ENCODE measurements at regions not wholly inside any gene's neighbourhood (a gene's known extent, or its start where the extent isn't known, plus 50 kb on each side); places are given as distances from the start of the nearest gene placed in this dataset.

DNA sequence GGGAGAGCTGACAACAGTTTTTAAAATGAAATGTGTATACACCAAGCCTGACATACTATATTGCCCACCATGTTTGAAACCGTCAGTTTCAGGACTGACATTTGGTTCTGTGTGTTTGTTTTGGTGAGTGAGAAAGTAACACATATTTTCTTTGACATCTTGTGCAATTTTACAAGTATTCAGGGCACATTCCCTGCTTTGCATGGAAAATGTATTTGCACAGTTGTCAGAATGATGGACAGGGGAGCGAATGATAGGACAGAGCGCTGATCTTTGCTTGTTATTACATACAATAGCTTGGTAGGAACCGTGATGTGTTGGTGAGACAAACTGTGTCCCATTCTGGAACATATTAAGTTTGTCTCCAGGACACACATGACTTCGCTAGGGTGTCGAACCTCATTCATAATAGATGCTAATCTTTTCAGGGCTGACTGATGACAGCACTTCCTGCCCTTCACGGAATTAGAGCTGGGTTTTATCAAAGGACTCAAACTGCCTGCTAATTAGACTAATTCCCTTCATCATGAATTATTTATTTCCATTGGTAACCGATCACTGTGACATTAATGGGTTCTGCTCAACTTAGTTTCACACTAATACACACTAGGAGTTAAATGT is 158.5 kb downstream of the CDCA7 start:
- BruUV-seq (replicated peaks), result no TSS peak
- DNase-seq (ENCODE audit: unreplicated experiment), result no peak
- peaks cover 14% of the 10 kb centered on the region for H3K9me3 Mint-ChIP-seq (ENCODE audit: unreplicated experiment)
- intact Hi-C loops (cut with micrococcal nuclease), result no loop called here
- TF ChIP-seq, protein P1, sequence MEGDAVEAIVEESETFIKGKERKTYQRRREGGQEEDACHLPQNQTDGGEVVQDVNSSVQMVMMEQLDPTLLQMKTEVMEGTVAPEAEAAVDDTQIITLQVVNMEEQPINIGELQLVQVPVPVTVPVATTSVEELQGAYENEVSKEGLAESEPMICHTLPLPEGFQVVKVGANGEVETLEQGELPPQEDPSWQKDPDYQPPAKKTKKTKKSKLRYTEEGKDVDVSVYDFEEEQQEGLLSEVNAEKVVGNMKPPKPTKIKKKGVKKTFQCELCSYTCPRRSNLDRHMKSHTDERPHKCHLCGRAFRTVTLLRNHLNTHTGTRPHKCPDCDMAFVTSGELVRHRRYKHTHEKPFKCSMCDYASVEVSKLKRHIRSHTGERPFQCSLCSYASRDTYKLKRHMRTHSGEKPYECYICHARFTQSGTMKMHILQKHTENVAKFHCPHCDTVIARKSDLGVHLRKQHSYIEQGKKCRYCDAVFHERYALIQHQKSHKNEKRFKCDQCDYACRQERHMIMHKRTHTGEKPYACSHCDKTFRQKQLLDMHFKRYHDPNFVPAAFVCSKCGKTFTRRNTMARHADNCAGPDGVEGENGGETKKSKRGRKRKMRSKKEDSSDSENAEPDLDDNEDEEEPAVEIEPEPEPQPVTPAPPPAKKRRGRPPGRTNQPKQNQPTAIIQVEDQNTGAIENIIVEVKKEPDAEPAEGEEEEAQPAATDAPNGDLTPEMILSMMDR (IDR thresholded peaks at IDR 0.05; ENCODE audit: unreplicated experiment), result no peak
- no peaks in the 10 kb centered on the region for H3K36me3 Mint-ChIP-seq (ENCODE audit: insufficient read depth, unreplicated experiment)
- no peaks in the 10 kb centered on the region for H3K4me1 Mint-ChIP-seq (ENCODE audit: insufficient read depth, unreplicated experiment)
- POLR2A ChIA-PET, result interaction anchor here (0.7 to 1.1 kb wide), 2 partner anchors 24 to 203 kb away, joined by 3 read pairs; no protein-coding TSS in a partner anchor
- H3K27ac Mint-ChIP-seq (ENCODE audit: low read depth, unreplicated experiment), result no peak overlapping the region
- peaks cover 36% of the 10 kb centered on the region for H3K27me3 Mint-ChIP-seq (ENCODE audit: insufficient read depth, unreplicated experiment)
- no peak overlapping the region for H3K4me3 Mint-ChIP-seq (ENCODE audit: unreplicated experiment)
- CTCF ChIA-PET, result no interaction called here

DNA sequence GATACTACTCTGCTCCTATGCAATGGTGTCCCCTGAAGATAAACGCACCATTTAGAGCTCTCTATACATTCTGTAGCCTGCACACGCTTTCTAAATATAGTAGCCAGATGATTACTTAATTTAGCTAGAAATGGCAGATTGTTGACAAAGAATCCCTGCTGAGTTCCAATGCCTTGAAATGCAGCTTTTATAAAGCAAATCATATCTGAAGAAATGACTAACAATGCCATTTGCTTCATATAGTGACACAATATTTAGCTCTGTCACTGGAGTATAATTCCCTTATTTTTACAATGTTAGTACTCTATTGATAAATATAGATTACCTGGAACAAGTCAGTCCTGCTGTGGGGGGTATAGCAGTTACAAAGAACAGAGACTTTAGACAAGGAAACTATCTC is 166.2 kb downstream of the CDCA7 start:
- no peak overlapping the region for H3K4me3 Mint-ChIP-seq (ENCODE audit: unreplicated experiment)
- H3K4me1 Mint-ChIP-seq (ENCODE audit: insufficient read depth, unreplicated experiment), result no peaks in the 10 kb centered on the region
- intact Hi-C loops (cut with micrococcal nuclease), result no loop called here
- TF ChIP-seq, protein P1 (IDR thresholded peaks at IDR 0.05; ENCODE audit: unreplicated experiment), result no peak
- H3K36me3 Mint-ChIP-seq (ENCODE audit: insufficient read depth, unreplicated experiment), result no peaks in the 10 kb centered on the region
- POLR2A ChIA-PET, result interaction anchor here (0.8 kb wide), 1 partner anchor 12 kb away, joined by 4 read pairs; no protein-coding TSS in a partner anchor
- peaks cover 13% of the 10 kb centered on the region for H3K27me3 Mint-ChIP-seq (ENCODE audit: insufficient read depth, unreplicated experiment)
- BruUV-seq (replicated peaks), result no TSS peak
- CTCF ChIA-PET, result interaction anchor here (0.5 kb wide), 1 partner anchor 19 kb away, joined by 3 read pairs; no protein-coding TSS in a partner anchor
- H3K27ac Mint-ChIP-seq (ENCODE audit: low read depth, unreplicated experiment), result no peak overlapping the region
- DNase-seq (ENCODE audit: unreplicated experiment), result no peak
- H3K9me3 Mint-ChIP-seq (ENCODE audit: unreplicated experiment), result peaks cover 25% of the 10 kb centered on the region

DNA sequence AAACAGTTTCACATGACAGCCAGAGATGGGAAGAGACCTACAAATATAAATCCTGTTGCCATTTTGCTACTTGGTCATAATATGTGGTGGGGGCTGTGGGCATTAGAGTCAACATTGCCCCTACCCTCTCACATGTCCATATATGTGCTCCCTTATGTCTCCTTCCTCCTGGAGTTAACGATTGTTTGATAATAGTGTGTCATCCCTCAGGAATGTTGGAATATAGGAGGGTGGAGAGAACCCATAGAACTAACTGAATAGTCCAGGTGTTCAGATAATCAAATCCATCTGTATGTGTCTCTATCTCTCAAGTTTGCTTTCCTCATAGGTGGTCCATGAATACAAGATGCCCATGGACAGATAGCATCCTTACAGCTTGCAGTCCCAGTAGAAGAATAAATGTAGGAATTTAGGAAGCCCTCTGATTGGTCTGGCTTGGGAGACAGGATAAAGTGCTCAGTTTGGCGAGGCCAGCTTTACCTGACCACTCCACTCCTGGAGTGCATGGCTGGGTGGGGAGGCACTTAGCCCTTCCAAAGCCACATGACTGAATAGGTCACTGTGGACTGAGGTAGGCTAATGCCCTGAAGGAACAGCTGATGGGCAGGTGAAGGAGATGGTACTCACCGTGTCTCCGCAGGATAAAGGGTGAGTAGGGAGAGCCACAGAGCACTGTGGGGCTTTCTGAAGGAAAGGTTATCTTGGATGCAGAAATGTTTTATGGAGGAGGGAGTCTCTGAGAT is 166.9 kb downstream of the CDCA7 start:
- H3K4me3 Mint-ChIP-seq (ENCODE audit: unreplicated experiment), result no peak overlapping the region
- H3K9me3 Mint-ChIP-seq (ENCODE audit: unreplicated experiment), result peaks cover 32% of the 10 kb centered on the region
- POLR2A ChIA-PET, result interaction anchor here (0.8 kb wide), 1 partner anchor 13 kb away, joined by 4 read pairs; no protein-coding TSS in a partner anchor
- H3K4me1 Mint-ChIP-seq (ENCODE audit: insufficient read depth, unreplicated experiment), result no peaks in the 10 kb centered on the region
- CTCF ChIA-PET, result no interaction called here
- peak; percentile 11 for DNase-seq (ENCODE audit: unreplicated experiment)
- H3K27me3 Mint-ChIP-seq (ENCODE audit: insufficient read depth, unreplicated experiment), result peaks cover 12% of the 10 kb centered on the region
- intact Hi-C loops (cut with micrococcal nuclease), result no loop called here
- no peaks in the 10 kb centered on the region for H3K36me3 Mint-ChIP-seq (ENCODE audit: insufficient read depth, unreplicated experiment)
- TF ChIP-seq, protein P1 (IDR thresholded peaks at IDR 0.05; ENCODE audit: unreplicated experiment), result no peak
- no peak overlapping the region for H3K27ac Mint-ChIP-seq (ENCODE audit: low read depth, unreplicated experiment)
- no TSS peak for BruUV-seq (replicated peaks)

DNA sequence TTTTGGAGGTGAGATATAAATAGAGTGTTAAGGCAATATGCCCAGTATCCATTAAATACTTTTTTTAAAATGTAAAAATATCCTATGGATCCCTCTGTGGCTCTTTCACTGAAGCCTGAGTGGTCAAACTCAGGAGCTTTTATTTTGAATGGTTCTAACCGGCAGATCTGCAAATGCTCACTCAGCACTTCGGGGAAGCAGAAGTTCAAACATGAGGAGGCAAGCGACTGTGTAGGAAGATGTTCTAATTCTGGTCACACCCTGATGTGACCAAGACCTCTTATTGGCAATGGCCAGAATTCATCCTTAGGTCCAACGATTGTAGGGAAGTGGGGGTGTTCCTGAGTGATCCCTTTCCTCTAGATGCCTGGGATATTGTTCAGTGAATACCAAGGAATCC is 168.8 kb downstream of the CDCA7 start:
- Mint-ChIP-seq H3K4me1 (ENCODE audit: insufficient read depth, unreplicated experiment) (no peaks in the 10 kb centered on the region), H3K4me3 (ENCODE audit: unreplicated experiment) (no peak overlapping the region), H3K9me3 (ENCODE audit: unreplicated experiment) (peaks cover 14% of the 10 kb centered on the region), H3K36me3 (ENCODE audit: insufficient read depth, unreplicated experiment) (no peaks in the 10 kb centered on the region), H3K27ac (ENCODE audit: low read depth, unreplicated experiment) (no peak overlapping the region), H3K27me3 (ENCODE audit: insufficient read depth, unreplicated experiment) (peaks cover 12% of the 10 kb centered on the region)
- POLR2A ChIA-PET, result no interaction called here
- intact Hi-C loops (cut with micrococcal nuclease), result no loop called here
- BruUV-seq (replicated peaks), result no TSS peak
- DNase-seq (ENCODE audit: unreplicated experiment), result no peak
- TF ChIP-seq, protein P1 (IDR thresholded peaks at IDR 0.05; ENCODE audit: unreplicated experiment), result no peak
- CTCF ChIA-PET, result interaction anchor here (0.6 to 0.7 kb wide), 2 partner anchors 27 to 196 kb away, joined by 3 read pairs; no protein-coding TSS in a partner anchor
